C4-2B (cell line): ENCODE measurements at regions not wholly inside any gene's neighbourhood (a gene's known extent, or its start where the extent isn't known, plus 50 kb on each side); places are given as distances from the start of the nearest gene placed in this dataset.

Source experiments
- CTCF ChIP-seq: fragments of 450-650 bp; conservative IDR thresholded peaks from 2 replicates; pipeline ENCODE4 v1.5.1; 2017; ENCODE audit warnings: mild to moderate bottlenecking
- ZFX ChIP-seq: fragments of 450-650 bp; IDR thresholded peaks from 2 replicates; pipeline ENCODE4 v1.6.1; 2017

GRCh38 chrX:45502396-45502795 is 301.7 kb upstream of the DIPK2B start:
- TF ChIP-seq CTCF, result no peak
- TF ChIP-seq ZFX, result no peak
